Neural cell (in vitro differentiated cells): ENCODE measurements at regions not wholly inside any gene's neighbourhood (a gene's known extent, or its start where the extent isn't known, plus 50 kb on each side); places are given as distances from the start of the nearest gene placed in this dataset.

Experiments used
- H2AFZ ChIP-seq: fragments of 200-600, 300-800 bp; sonication (generic), shearing (Covaris generic); 2 replicates; pipeline ENCODE4 v1.6.0; 2014; ENCODE audit warnings: low read depth, mild to moderate bottlenecking, antibody characterized with exemption, low read length, moderate library complexity
- H3F3A ChIP-seq: fragments of 200-600 bp; shearing (Covaris generic); 2 replicates; pipeline ENCODE4 v1.6.1; 2016; ENCODE audit warnings: mild to moderate bottlenecking, moderate library complexity, mixed read lengths, antibody characterized with exemption, low read length; ENCODE audit not compliant: insufficient read depth, poor library complexity, severe bottlenecking
- H3K27ac ChIP-seq: fragments of 200-600, 300-800 bp; sonication (generic), shearing (Covaris generic); 2 replicates; pipeline ENCODE4 v1.5.1; 2014; ENCODE audit warnings: mild to moderate bottlenecking, low read length, moderate library complexity
- H3K27me3 ChIP-seq: fragments of 300-800, 200-600 bp; sonication (generic), shearing (Covaris generic); 2 replicates; pipeline ENCODE4 v1.6.0; 2014; ENCODE audit warnings: mild to moderate bottlenecking, low read depth, low read length, moderate library complexity; ENCODE audit not compliant: insufficient read depth
- H3K36me3 ChIP-seq: fragments of 300-800, 200-600 bp; sonication (generic), shearing (Covaris generic); 2 replicates; pipeline ENCODE4 v1.5.1; 2014; ENCODE audit warnings: mild to moderate bottlenecking, antibody characterized with exemption, low read length, moderate library complexity; ENCODE audit not compliant: insufficient read depth
- H3K4me2 ChIP-seq: fragments of 300-800, 200-600 bp; sonication (generic), shearing (Covaris generic); 2 replicates; pipeline ENCODE4 v1.6.0; 2014; ENCODE audit warnings: mild to moderate bottlenecking, low read length
- H3K4me3 ChIP-seq: fragments of 300-800, 200-600 bp; sonication (generic), shearing (Covaris generic); 2 replicates; pipeline ENCODE4 v1.5.1; 2014; ENCODE audit warnings: mild to moderate bottlenecking, low read length, moderate library complexity
- H3K79me2 ChIP-seq: fragments of 200-600 bp; shearing (Covaris generic); replicated peaks from 2 replicates; pipeline ENCODE4 v1.6.0; 2014; ENCODE audit warnings: mild to moderate bottlenecking, low read length, moderate library complexity; ENCODE audit not compliant: insufficient read depth
- H3K9ac ChIP-seq: fragments of 300-800, 200-600 bp; sonication (generic), shearing (Covaris generic); 2 replicates; pipeline ENCODE4 v1.6.1; 2016; ENCODE audit warnings: mild to moderate bottlenecking, low read length, mixed read lengths
- H3K9me2 ChIP-seq: fragments of 200-600 bp; shearing (Covaris generic); 2 replicates; pipeline ENCODE4 v1.6.1; 2016; ENCODE audit warnings: mild to moderate bottlenecking, low read length, mixed read lengths; ENCODE audit not compliant: insufficient read depth
- H3K9me3 ChIP-seq: fragments of 200-600, 300-800 bp; sonication (generic), shearing (Covaris generic); 2 replicates; pipeline ENCODE4 v1.6.1; 2016; ENCODE audit warnings: mild to moderate bottlenecking, mixed run types, low read length, moderate library complexity, mixed read lengths
- H4K20me1 ChIP-seq: fragments of 200-600 bp; shearing (Covaris generic); 2 replicates; pipeline ENCODE4 v1.6.1; 2016; ENCODE audit warnings: mild to moderate bottlenecking, mixed run types; ENCODE audit not compliant: insufficient read depth
- CTCF ChIP-seq: fragments of 450-650 bp; IDR thresholded peaks from 2 replicates; pipeline ENCODE4 v1.5.1; 2014; ENCODE audit warnings: antibody characterized with exemption, mild to moderate bottlenecking, moderate library complexity; ENCODE audit not compliant: poor library complexity, severe bottlenecking
- EP300 ChIP-seq: fragments of 450-650 bp; conservative IDR thresholded peaks from 2 replicates; pipeline ENCODE4 v1.6.1; 2014; ENCODE audit warnings: antibody characterized with exemption, mild to moderate bottlenecking, moderate library complexity; ENCODE audit not compliant: poor library complexity, severe bottlenecking
- EZH2 ChIP-seq: fragments of 200-600, 300-800 bp; shearing (Covaris generic), sonication (generic); IDR thresholded peaks from 2 replicates; pipeline ENCODE4 v1.6.1; 2014; ENCODE audit warnings: antibody characterized with exemption, low read length, borderline replicate concordance, mild to moderate bottlenecking; ENCODE audit not compliant: insufficient read depth, poor library complexity, severe bottlenecking
- MXI1 ChIP-seq: fragments of 450-650 bp; conservative IDR thresholded peaks from 2 replicates; pipeline ENCODE4 v1.6.1; 2014; ENCODE audit warnings: antibody characterized with exemption, mild to moderate bottlenecking; ENCODE audit not compliant: poor library complexity, severe bottlenecking
- POLR2AphosphoS5 ChIP-seq: IDR thresholded peaks from 2 replicates; pipeline ENCODE4 v1.6.1; 2012
- RAD21 ChIP-seq: fragments of 450-650 bp; conservative IDR thresholded peaks from 2 replicates; pipeline ENCODE4 v1.6.1; 2014; ENCODE audit warnings: antibody characterized with exemption, mild to moderate bottlenecking, moderate library complexity
- REST ChIP-seq: IDR thresholded peaks from 2 replicates; pipeline ENCODE4 v1.6.1; 2012; ENCODE audit warnings: borderline replicate concordance
- SMC3 ChIP-seq: fragments of 450-650 bp; conservative IDR thresholded peaks from 2 replicates; pipeline ENCODE4 v1.6.1; 2014; ENCODE audit warnings: antibody characterized with exemption, mild to moderate bottlenecking, moderate library complexity; ENCODE audit not compliant: poor library complexity
- TAF1 ChIP-seq: IDR thresholded peaks from 2 replicates; pipeline ENCODE4 v1.6.1; 2012; ENCODE audit warnings: low read depth

GRCh38 chr5:38608874-38609273 lies 52.4 kb upstream of the LIFR start:
- Histone ChIP-seq H4K20me1 (no peaks in the 10 kb centered on the region), H3K27ac (no peak overlapping the region), H2AFZ (no peak overlapping the region), H3K9me2 (no peaks in the 10 kb centered on the region), H3K4me3 (no peak overlapping the region), H3K36me3 (no peaks in the 10 kb centered on the region), H3K79me2 (no peaks in the 10 kb centered on the region), H3K4me2 (no peak overlapping the region), H3F3A (no peaks in the 10 kb centered on the region), H3K9me3 (no peaks in the 10 kb centered on the region), H3K9ac (no peak overlapping the region), H3K27me3 (no peaks in the 10 kb centered on the region)
- TF ChIP-seq EZH2: no peak

- Histone ChIP-seq H3K9me2 (no peaks in the 10 kb centered on the region), H3F3A (no peaks in the 10 kb centered on the region), H3K27me3 (no peaks in the 10 kb centered on the region), H3K9me3 (no peaks in the 10 kb centered on the region), H4K20me1 (no peaks in the 10 kb centered on the region), H3K9ac (no peak overlapping the region), H3K36me3 (no peaks in the 10 kb centered on the region), H3K79me2 (no peaks in the 10 kb centered on the region), H3K27ac (no peak overlapping the region), H3K4me2 (no peak overlapping the region), H2AFZ (no peak overlapping the region), H3K4me3 (no peak overlapping the region)
- TF ChIP-seq SMC3: no peak
- no peak for TF ChIP-seq TAF1
- no peak for TF ChIP-seq CTCF
Observed at GRCh38 chr5:38612851-38613250, 56.4 kb upstream of the LIFR start.

GRCh38 chr5:38613490-38613889 lies 57.0 kb upstream of the LIFR start:
- H2AFZ ChIP-seq: no peak overlapping the region
- no peaks in the 10 kb centered on the region for H3K79me2 ChIP-seq
- no peak for TF ChIP-seq EP300
- TF ChIP-seq SMC3: no peak
- TF ChIP-seq REST: no peak
- TF ChIP-seq CTCF: no peak
- no peak for TF ChIP-seq POLR2AphosphoS5
- no peak for TF ChIP-seq MXI1
- no peak for TF ChIP-seq TAF1
- no peak for TF ChIP-seq EZH2
- no peak for TF ChIP-seq RAD21
- H4K20me1 ChIP-seq: no peaks in the 10 kb centered on the region
- no peak overlapping the region for H3K27ac ChIP-seq
- no peaks in the 10 kb centered on the region for H3F3A ChIP-seq
- H3K4me3 ChIP-seq: no peak overlapping the region
- no peak overlapping the region for H3K4me2 ChIP-seq
- H3K9ac ChIP-seq: no peak overlapping the region
- no peaks in the 10 kb centered on the region for H3K27me3 ChIP-seq
- no peaks in the 10 kb centered on the region for H3K36me3 ChIP-seq
- no peaks in the 10 kb centered on the region for H3K9me3 ChIP-seq
- no peaks in the 10 kb centered on the region for H3K9me2 ChIP-seq
